ENCODE measurements at regions not wholly inside any gene's neighbourhood (a gene's known extent, or its start where the extent isn't known, plus 50 kb on each side); places are given as distances from the start of the nearest gene placed in this dataset.

DNA sequence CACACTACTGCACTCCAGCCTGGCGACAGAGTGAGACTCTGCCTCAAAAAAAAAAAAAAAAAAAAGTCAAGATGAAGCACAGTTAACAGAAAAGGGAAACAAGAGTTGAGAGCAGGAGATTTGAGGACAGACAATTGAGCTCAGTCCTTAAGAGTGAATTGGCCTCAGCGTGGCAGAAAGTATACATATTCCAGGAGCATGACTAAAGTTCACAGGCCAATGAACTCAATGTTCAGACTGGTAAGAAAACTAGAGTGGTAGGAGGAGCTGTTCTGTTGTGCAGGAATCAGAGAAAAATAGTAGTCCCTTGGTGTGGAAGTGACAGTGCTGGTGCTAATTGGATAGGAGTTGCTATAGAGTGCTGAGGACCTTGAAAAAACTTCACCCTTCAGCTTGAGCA lies 60.0 kb downstream of the NRN1 start:
- Histone ChIP-seq H3K27me3 (ENCODE audit: control insufficient read depth, insufficient read depth) (no peaks in the 10 kb centered on the region), H3K4me3 (ENCODE audit: low read length) (no peak overlapping the region), H3K4me1 (ENCODE audit: control insufficient read depth, insufficient read depth, low read length) (no peaks in the 10 kb centered on the region), H3K9me3 (ENCODE audit: control insufficient read depth, low read length) (no peaks in the 10 kb centered on the region), H3K27ac (ENCODE audit: low read length) (no peak overlapping the region)
- no peak for DNase-seq
- no peak for ATAC-seq
- intact Hi-C loops (cut with DNase I), result no loop called here
- 70% methylated on average over 2 of the region's 2 CpGs for WGBS

DNA sequence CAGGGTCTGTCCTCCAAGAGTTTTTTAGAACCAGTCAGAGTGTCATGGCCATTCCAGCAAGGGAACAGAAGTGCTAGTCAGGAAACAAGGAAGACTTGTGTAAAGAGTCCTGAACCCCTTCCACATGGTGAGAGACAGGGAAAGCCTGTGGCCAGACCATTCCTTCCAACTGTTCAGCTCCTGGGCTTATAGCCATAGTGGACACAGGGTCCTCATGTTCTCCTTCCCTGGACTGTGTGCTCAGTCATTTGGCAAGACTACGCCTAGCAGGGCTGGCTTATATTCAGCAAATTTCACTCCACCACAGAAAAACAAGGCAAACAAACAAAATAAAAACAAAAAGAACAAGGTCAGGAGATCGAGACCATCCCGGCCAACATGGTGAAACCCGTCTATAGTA lies 60.5 kb downstream of the NRN1 start:
- WGBS, result 71% methylated on average over 4 of the region's 4 CpGs

DNA sequence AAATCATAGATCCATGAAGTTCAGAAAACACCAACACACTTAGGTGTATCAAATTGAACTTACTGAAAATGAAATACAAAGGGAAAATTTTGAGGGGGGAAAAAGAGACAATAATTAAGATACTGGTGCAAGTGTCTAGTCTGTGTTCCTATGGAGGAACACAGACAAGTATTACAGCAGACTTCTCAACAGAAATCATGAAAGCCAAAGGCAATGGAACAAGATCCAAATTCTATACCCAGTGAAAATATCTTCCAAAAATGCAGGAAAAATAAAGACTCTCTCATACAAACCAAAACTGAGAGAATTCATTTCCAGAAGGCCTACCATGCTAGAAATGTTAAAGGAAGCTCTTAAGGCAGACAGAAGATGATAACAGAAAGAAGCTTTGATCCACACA lies 63.1 kb downstream of the NRN1 start:
- Histone ChIP-seq H3K4me3 (ENCODE audit: low read length) (no peak overlapping the region), H3K4me1 (ENCODE audit: control insufficient read depth, insufficient read depth, low read length) (peaks cover 4% of the 10 kb centered on the region), H3K9me3 (ENCODE audit: control insufficient read depth, low read length) (no peaks in the 10 kb centered on the region), H3K27me3 (ENCODE audit: control insufficient read depth, insufficient read depth) (no peaks in the 10 kb centered on the region), H3K27ac (ENCODE audit: low read length) (no peak overlapping the region)
- ATAC-seq (no peak), DNase-seq (no peak)
- intact Hi-C loops (cut with DNase I), result no loop called here

More for the DNA sequence above, 60.5 kb downstream of the NRN1 start:
- no peak overlapping the region for H3K27ac ChIP-seq (ENCODE audit: low read length)
- ATAC-seq (peak; percentile 62 to 65), DNase-seq (no peak)
- H3K4me1 ChIP-seq (ENCODE audit: control insufficient read depth, insufficient read depth, low read length), result no peaks in the 10 kb centered on the region
- H3K27me3 ChIP-seq (ENCODE audit: control insufficient read depth, insufficient read depth), result no peaks in the 10 kb centered on the region
- intact Hi-C loops (cut with DNase I), result no loop called here
- no peaks in the 10 kb centered on the region for H3K9me3 ChIP-seq (ENCODE audit: control insufficient read depth, low read length)
- no peak overlapping the region for H3K4me3 ChIP-seq (ENCODE audit: low read length)

DNA sequence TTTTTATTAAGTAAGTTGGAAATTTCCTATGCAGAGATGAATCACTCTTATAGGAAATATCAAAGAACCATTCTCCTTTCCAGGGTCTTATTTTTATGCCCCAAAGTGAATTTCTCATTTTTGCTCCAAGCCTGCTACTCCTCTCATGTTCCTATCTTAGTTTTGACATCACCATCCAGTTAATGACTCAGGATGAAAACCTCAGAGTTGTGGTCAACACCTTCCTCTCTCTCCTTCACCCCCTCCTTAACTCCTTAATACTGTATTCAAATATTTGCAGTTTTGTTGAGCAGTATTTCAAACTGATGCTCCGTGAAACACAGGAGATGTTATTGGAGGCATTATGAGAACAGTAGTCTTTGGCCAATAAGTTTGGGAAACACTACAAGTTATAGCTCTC lies 64.1 kb downstream of the NRN1 start:
- no peaks in the 10 kb centered on the region for H3K27me3 ChIP-seq (ENCODE audit: control insufficient read depth, insufficient read depth)
- WGBS, result 96% methylated on average over 1 of the region's 1 CpG
- intact Hi-C loops (cut with DNase I), result no loop called here

DNA sequence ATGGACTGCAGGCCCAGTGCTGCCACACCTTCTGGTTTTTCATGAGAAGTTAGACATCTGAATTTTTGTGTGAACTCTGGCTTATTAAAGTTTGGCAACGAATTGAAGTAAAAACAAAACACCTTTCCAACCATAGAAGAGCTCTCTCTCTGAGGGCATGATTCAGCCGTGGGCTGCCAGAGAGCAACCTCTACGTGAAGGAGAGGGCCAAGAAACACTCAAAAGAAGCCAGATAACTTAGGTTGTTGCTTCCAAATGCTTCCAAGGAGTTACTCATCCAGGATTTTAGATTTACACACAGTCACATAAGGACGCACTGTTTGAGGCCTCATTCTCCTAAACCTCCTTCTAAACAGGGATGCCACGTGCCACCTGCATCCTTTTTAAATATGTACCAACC lies 65.5 kb downstream of the NRN1 start:
- intact Hi-C loops (cut with DNase I), result no loop called here
- Histone ChIP-seq H3K9me3 (ENCODE audit: control insufficient read depth, low read length) (no peaks in the 10 kb centered on the region), H3K4me1 (ENCODE audit: control insufficient read depth, insufficient read depth, low read length) (peaks cover 4% of the 10 kb centered on the region), H3K27me3 (ENCODE audit: control insufficient read depth, insufficient read depth) (no peaks in the 10 kb centered on the region), H3K27ac (ENCODE audit: low read length) (no peak overlapping the region), H3K4me3 (ENCODE audit: low read length) (no peak overlapping the region)
- WGBS, result 71% methylated on average over 5 of the region's 5 CpGs
- DNase-seq, result no peak
- no peak for ATAC-seq

More for the DNA sequence above, 64.1 kb downstream of the NRN1 start:
- ATAC-seq (no peak), DNase-seq (no peak)
- Histone ChIP-seq H3K4me3 (ENCODE audit: low read length) (no peak overlapping the region), H3K9me3 (ENCODE audit: control insufficient read depth, low read length) (no peaks in the 10 kb centered on the region), H3K27ac (ENCODE audit: low read length) (no peak overlapping the region), H3K4me1 (ENCODE audit: control insufficient read depth, insufficient read depth, low read length) (peaks cover 4% of the 10 kb centered on the region)

DNA sequence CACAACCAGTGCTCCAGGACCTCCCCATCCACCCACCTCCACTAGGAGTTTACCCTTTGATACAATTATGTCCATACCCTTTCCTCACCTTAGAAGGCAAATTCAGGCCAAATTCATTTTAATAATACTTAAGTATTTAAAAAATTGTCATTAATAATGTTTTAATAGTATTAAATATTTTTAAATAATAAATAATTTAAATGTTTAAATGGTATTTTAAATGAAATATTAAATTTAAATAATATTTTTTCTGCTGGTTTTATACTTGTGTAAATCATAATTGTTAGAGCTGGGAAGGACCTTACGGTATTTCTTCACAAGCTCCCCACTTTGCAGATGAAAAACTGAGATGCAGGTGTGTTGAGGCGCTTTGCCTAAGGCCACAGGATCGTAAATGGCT lies 67.8 kb downstream of the NRN1 start:
- H3K4me3 ChIP-seq (ENCODE audit: low read length), result no peak overlapping the region
- DNase-seq (no peak), ATAC-seq (no peak)
- H3K27ac ChIP-seq (ENCODE audit: low read length), result no peak overlapping the region
- no peaks in the 10 kb centered on the region for H3K9me3 ChIP-seq (ENCODE audit: control insufficient read depth, low read length)
- peaks cover 4% of the 10 kb centered on the region for H3K4me1 ChIP-seq (ENCODE audit: control insufficient read depth, insufficient read depth, low read length)
- H3K27me3 ChIP-seq (ENCODE audit: control insufficient read depth, insufficient read depth), result no peaks in the 10 kb centered on the region
- WGBS, result 97% methylated on average over 3 of the region's 3 CpGs
- intact Hi-C loops (cut with DNase I), result no loop called here

DNA sequence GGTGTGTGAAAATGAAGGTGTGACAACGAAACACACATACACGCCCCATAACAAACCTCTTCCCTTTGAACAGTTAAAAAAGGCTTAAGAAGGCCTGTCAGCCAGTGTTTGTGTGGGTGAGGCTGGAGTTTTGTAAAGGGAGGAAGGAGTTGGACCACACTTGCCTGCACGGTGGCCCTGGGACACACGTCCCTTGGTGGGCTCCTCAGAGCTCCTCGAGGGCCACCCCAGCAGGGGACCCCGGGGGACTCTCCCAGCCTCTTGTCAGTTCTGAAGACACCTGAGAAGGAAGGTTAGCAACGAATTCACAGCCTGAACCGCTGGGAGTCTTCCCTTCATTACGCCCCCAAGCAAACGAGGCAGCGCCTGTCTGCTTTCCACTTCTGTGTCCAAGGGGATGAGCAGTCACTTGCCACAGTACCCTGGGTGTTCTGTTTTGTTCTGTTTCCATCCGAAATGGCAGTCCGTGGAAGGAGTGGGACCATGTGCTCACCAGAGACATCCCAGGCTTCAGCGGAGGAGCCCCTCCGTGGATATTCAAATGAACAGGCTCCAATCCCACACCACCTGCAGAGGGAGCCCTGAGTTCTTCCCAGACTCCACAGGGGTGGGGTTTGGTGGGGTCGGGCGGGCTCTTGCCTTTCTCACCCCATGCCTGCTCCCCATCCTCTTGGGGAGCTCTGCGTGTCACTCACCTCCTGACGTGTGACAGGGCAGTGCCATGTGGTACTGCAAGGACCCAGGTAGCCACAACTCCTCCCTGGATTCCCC lies 68.6 kb downstream of the NRN1 start:
- ATAC-seq, result no peak
- 86% methylated on average over 19 of the region's 19 CpGs for WGBS
- Histone ChIP-seq H3K4me3 (ENCODE audit: low read length) (no peak overlapping the region), H3K4me1 (ENCODE audit: control insufficient read depth, insufficient read depth, low read length) (peaks cover 4% of the 10 kb centered on the region), H3K27ac (ENCODE audit: low read length) (no peak overlapping the region), H3K9me3 (ENCODE audit: control insufficient read depth, low read length) (no peaks in the 10 kb centered on the region), H3K27me3 (ENCODE audit: control insufficient read depth, insufficient read depth) (no peaks in the 10 kb centered on the region)
- DNase-seq, result no peak
- intact Hi-C loops (cut with DNase I), result no loop called here

DNA sequence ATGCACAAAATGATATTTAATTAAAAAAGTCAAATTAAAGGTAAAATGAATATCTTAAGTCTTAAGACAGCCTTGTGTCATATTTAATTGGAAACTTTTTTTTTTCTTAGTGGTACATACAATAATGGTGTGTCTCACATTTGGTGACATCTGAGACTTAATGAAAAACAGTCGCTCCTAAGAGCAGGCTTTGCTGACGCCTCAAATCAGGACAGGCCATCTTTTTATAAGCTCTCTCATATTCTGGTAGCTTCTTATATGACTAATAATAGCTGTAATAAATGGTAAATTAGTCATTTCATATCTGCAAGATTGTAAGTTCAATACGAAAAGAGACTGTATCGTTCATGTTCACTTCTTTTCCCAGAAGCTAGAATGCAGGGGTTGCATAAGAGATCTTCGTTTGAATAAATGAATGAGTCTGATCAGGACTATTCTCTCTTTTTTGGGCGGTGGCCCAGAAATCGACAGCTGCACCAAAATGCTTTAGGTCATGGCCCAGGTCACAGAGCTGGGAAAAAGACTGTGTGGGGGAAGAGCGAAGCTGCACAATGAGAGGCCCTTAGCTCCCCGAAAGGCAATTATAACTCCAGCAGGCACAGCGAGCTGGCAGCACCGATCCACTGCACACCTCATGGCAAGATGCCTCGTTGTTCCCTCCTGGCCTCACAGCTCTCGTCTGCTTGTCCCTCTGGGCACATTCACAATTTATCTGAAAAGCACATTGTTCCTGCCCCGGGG lies 69.4 kb downstream of the NRN1 start:
- DNase-seq (no peak), ATAC-seq (no peak)
- H3K27ac ChIP-seq (ENCODE audit: low read length), result no peak overlapping the region
- H3K27me3 ChIP-seq (ENCODE audit: control insufficient read depth, insufficient read depth), result no peaks in the 10 kb centered on the region
- H3K4me1 ChIP-seq (ENCODE audit: control insufficient read depth, insufficient read depth, low read length), result peaks cover 4% of the 10 kb centered on the region
- H3K4me3 ChIP-seq (ENCODE audit: low read length), result no peak overlapping the region
- H3K9me3 ChIP-seq (ENCODE audit: control insufficient read depth, low read length), result peaks cover 4% of the 10 kb centered on the region
- intact Hi-C loops (cut with DNase I), result no loop called here
- 64% methylated on average over 14 of the region's 14 CpGs for WGBS

DNA sequence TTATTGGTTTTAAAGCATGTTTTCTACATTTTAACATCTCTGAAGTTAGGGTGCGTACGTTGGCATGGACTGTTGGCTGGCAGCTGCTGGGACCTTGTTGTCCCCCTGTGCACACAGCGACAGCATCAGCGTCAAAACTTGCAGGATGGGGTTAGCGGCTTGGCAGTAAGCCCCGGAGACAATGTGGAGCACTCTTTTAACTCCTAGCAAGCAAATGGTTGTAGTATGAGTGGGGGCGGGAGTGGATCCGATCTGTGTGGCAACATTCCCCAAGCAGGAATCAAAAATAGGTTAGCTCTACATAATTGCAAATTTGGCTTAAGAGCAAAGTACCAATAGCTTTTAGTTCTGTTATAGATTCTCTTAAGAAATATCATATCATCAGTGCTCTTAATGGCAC lies 70.1 kb downstream of the NRN1 start:
- Histone ChIP-seq H3K4me1 (ENCODE audit: control insufficient read depth, insufficient read depth, low read length) (peaks cover 4% of the 10 kb centered on the region), H3K4me3 (ENCODE audit: low read length) (no peak overlapping the region), H3K27ac (ENCODE audit: low read length) (no peak overlapping the region), H3K27me3 (ENCODE audit: control insufficient read depth, insufficient read depth) (no peaks in the 10 kb centered on the region), H3K9me3 (ENCODE audit: control insufficient read depth, low read length) (peaks cover 4% of the 10 kb centered on the region)
- intact Hi-C loops (cut with DNase I), result no loop called here
- no peak for DNase-seq
- ATAC-seq, result no peak
- 71% methylated on average over 8 of the region's 8 CpGs for WGBS

DNA sequence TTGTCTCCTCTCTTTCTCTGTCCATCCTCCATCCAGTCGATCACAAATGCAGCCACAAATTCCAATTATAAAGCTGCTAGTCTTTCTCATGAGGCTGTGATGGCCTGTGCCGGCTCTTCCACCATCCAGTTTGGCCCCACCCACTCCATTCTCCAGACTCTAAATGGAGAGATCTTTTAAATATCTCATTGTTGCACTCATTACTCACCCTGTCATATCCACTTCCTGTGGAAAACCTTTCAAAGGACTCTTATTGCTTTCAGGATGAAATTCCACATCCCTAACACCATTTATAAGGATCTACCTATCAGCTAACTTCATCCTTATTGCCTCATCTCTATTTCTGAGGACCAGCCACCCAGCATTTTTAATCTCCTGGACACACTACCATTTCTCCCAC lies 70.6 kb downstream of the NRN1 start:
- H3K27ac ChIP-seq (ENCODE audit: low read length), result no peak overlapping the region
- intact Hi-C loops (cut with DNase I), result no loop called here
- H3K9me3 ChIP-seq (ENCODE audit: control insufficient read depth, low read length), result peaks cover 4% of the 10 kb centered on the region
- no peaks in the 10 kb centered on the region for H3K27me3 ChIP-seq (ENCODE audit: control insufficient read depth, insufficient read depth)
- H3K4me3 ChIP-seq (ENCODE audit: low read length), result no peak overlapping the region
- DNase-seq (no peak), ATAC-seq (no peak)
- H3K4me1 ChIP-seq (ENCODE audit: control insufficient read depth, insufficient read depth, low read length), result peaks cover 4% of the 10 kb centered on the region
- WGBS, result 61% methylated on average over 2 of the region's 2 CpGs

DNA sequence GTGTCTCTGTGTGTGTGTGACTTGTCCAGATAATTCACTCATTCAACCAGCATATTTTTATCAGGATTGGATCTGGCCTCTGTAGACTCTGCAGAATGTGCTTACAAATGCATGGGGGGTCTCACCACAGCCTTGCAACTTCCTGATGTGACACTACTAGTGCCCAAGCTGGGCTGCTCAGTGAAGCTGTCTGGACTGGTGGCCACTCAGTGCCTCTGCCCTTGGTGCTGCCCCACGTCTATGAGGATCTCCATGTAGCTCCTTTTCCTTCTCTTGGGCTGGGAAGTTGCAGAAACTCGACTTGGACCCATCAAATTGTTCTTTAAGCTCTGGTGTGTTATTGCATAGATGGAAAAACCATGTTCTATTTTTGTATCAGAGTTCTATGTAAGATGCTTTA lies 75.8 kb downstream of the NRN1 start:
- intact Hi-C loops (cut with DNase I), result no loop called here
- 45% methylated on average over 2 of the region's 2 CpGs for WGBS
- Histone ChIP-seq H3K4me1 (ENCODE audit: control insufficient read depth, insufficient read depth, low read length) (no peaks in the 10 kb centered on the region), H3K9me3 (ENCODE audit: control insufficient read depth, low read length) (peaks cover 4% of the 10 kb centered on the region), H3K4me3 (ENCODE audit: low read length) (no peak overlapping the region), H3K27ac (ENCODE audit: low read length) (no peak overlapping the region), H3K27me3 (ENCODE audit: control insufficient read depth, insufficient read depth) (no peaks in the 10 kb centered on the region)
- DNase-seq (no peak), ATAC-seq (no peak)

Measured in right cardiac atrium (tissue), 5 donors.